ENCODE measurements at regions not wholly inside any gene's neighbourhood (a gene's known extent, or its start where the extent isn't known, plus 50 kb on each side); places are given as distances from the start of the nearest gene placed in this dataset.

- TF ChIP-seq, protein P1, sequence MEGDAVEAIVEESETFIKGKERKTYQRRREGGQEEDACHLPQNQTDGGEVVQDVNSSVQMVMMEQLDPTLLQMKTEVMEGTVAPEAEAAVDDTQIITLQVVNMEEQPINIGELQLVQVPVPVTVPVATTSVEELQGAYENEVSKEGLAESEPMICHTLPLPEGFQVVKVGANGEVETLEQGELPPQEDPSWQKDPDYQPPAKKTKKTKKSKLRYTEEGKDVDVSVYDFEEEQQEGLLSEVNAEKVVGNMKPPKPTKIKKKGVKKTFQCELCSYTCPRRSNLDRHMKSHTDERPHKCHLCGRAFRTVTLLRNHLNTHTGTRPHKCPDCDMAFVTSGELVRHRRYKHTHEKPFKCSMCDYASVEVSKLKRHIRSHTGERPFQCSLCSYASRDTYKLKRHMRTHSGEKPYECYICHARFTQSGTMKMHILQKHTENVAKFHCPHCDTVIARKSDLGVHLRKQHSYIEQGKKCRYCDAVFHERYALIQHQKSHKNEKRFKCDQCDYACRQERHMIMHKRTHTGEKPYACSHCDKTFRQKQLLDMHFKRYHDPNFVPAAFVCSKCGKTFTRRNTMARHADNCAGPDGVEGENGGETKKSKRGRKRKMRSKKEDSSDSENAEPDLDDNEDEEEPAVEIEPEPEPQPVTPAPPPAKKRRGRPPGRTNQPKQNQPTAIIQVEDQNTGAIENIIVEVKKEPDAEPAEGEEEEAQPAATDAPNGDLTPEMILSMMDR (IDR thresholded peaks at IDR 0.05): no peak
- TF ChIP-seq CREM (CRISPR knock-in tag; IDR thresholded peaks at IDR 0.05): no peak
- TF ChIP-seq, protein P2, sequence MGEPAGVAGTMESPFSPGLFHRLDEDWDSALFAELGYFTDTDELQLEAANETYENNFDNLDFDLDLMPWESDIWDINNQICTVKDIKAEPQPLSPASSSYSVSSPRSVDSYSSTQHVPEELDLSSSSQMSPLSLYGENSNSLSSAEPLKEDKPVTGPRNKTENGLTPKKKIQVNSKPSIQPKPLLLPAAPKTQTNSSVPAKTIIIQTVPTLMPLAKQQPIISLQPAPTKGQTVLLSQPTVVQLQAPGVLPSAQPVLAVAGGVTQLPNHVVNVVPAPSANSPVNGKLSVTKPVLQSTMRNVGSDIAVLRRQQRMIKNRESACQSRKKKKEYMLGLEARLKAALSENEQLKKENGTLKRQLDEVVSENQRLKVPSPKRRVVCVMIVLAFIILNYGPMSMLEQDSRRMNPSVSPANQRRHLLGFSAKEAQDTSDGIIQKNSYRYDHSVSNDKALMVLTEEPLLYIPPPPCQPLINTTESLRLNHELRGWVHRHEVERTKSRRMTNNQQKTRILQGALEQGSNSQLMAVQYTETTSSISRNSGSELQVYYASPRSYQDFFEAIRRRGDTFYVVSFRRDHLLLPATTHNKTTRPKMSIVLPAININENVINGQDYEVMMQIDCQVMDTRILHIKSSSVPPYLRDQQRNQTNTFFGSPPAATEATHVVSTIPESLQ (CRISPR knock-in tag; IDR thresholded peaks at IDR 0.05): no peak
Measured at GRCh38 chr20:52536040-52536439, 344.5 kb upstream of the ZFP64 start.

All from WTC11 (cell line).